Medulla oblongata (tissue), 1 donor: ENCODE measurements at regions not wholly inside any gene's neighbourhood (a gene's known extent, or its start where the extent isn't known, plus 50 kb on each side); places are given as distances from the start of the nearest gene placed in this dataset.
"Not testable (repeated sequence)": the region's sequence is repeated elsewhere in the genome, so short reads cannot be mapped to it uniquely, and the experiment has no call there.

Experiments used
- DNase-seq: peaks from one replicate; pipeline ENCODE4 v3.0.0-alpha.2; 2015; ENCODE audit errors: extremely low spot score

- DNase-seq, result no peak
Observed at GRCh38 chr20:12733811-12734210, 275.0 kb upstream of the SPTLC3 start.

DNA sequence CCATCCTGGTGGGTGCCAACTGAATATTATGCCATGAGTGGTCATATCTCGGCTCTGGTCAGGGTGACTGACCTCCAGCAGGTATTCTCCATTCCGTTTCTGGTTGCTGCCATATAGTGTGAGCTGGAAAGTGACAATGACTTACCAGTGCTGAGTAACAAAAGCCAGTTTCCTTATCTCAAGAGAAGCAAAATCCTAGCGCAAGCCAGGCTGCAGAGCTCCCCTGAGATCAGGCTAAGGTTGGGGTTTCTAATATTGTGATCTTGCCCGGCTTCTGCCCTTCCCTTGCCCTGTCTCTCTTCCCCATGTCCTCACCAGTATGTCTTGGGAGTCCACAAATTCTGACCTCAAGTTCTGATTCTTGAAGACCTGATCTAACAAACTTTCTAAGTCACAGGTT lies 271.3 kb upstream of the SPTLC3 start:
- no peak for DNase-seq

DNA sequence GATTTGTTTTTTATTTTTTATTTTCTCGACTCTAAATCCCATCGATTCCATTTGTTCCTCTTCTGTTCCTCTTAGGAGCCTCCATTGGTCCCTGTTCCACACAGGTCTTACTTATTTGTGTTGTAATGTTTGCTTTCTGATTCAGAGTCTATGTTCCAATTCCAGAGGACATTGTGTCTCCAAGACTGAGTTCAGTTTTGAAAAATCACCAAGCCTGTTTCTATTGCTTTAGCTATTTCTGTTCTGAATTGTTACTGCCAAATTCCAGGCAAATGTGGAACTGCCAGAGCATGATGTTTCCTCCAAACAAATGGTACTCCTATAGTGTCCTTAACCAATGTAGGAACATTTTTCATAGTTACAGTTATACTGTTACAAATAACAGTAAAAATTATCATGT lies 270.9 kb upstream of the SPTLC3 start:
- DNase-seq, result no peak

GRCh38 chr20:12740647-12741046 lies 268.1 kb upstream of the SPTLC3 start:
- no peak for DNase-seq

- no peak for DNase-seq
Observed at GRCh38 chr20:12744037-12744436, 264.7 kb upstream of the SPTLC3 start.

GRCh38 chr20:12748359-12748994 lies 260.3 kb upstream of the SPTLC3 start:
- DNase-seq, result no peak

- no peak for DNase-seq
Observed at GRCh38 chr20:12750221-12750620, 258.6 kb upstream of the SPTLC3 start.

DNA sequence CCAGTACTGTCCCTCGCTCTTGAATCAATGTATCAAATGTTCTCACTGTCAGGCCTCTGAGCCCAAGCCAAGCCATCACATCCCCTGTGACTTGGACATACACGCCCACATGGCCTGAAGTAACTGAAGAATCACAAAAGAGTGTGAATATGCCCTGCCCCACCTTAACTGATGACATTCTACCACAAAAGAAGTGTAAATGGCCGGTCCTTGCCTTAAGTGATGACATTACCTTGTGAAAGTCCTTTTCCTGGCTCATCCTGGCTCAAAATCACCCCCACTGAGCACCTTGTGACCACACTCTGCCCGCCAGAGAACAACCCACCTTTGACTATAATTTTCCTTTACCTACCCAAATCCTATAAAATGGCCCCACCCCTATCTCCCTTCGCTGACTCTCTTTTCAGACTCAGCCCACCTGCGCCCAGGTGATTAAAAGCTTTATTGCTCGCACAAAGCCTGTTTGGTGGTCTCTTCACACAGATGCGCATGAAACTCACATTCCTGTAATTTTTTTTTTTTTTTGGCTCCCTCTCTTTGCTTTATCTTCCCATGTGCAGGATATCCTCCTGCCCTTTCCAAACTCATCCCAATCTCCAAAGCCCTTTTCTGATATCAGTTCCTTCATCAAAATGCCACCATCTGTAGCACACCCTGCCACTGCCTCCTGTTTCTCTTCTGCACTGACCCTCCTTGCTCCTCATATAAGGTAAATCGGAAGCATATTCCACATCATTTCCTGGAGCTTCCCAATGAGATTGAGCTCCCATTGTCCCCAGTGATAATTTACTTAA lies 255.7 kb upstream of the SPTLC3 start:
- DNase-seq, result not testable (repeated sequence)

GRCh38 chr20:12753742-12754141 lies 255.0 kb upstream of the SPTLC3 start:
- not testable (repeated sequence) for DNase-seq

DNA sequence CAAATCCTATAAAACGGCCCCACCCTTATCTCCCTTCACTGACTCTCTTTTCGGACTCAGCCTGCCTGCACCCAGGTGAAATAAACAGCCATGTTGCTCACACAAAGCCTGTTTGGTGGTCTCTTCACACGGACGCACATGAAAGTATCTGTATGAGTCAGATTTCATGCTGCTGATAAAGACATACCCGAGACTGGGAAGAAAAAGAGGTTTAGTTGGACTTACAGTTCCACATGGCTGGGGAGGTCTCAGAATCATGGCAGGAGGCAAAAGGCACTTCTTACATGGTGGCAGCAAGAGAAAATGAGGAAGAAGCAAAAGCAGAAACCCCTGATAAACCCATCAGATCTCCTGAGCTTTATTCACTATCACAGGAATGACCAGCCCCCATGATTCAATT lies 249.3 kb upstream of the SPTLC3 start:
- DNase-seq, result not testable (repeated sequence)

- DNase-seq, result no peak
Observed at GRCh38 chr20:12762725-12763124, 246.0 kb upstream of the SPTLC3 start.

- no peak for DNase-seq
Observed at GRCh38 chr20:12763406-12763805, 245.4 kb upstream of the SPTLC3 start.

DNA sequence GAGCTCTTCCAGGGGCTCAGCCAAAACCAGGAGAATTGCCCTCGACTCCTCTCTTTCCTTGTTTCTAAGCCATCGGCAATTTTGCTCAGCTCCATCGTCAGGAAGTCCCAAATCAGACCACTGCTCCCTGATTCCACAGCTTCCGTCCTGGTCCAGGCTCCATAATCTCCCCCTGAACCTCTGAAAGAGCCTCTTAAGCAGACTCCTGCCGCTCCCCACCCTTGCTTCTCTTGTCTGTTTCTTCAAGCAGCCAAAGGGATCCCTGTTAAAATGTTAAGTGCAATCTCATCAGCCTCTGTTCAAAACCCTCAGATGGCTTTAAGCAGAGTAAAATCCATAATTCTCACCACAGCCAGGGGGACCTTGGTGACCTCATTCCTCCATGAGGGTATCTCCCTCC lies 244.7 kb upstream of the SPTLC3 start:
- no peak for DNase-seq

GRCh38 chr20:12764851-12765250 lies 243.9 kb upstream of the SPTLC3 start:
- DNase-seq, result no peak

DNA sequence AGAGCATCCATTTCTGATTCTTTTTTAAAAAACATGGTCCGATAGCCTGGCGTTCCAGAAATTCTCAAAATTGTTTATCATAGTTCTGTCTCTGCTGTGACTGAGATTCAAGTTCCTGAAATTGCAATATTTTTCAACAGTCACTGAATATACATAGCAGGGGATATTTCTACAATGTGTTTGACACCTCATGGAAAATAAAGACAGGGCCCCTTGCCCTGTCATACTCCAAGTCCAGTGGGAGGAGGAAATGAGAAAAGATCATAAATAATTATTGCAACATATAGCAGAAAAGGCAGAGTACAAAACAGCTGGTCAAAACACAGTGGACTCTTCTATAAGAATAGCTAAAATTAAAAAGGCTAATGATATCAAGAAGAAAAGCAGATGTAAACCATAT lies 234.8 kb upstream of the SPTLC3 start:
- DNase-seq, result no peak

- no peak for DNase-seq
Observed at GRCh38 chr20:12775041-12775440, 233.7 kb upstream of the SPTLC3 start.

DNA sequence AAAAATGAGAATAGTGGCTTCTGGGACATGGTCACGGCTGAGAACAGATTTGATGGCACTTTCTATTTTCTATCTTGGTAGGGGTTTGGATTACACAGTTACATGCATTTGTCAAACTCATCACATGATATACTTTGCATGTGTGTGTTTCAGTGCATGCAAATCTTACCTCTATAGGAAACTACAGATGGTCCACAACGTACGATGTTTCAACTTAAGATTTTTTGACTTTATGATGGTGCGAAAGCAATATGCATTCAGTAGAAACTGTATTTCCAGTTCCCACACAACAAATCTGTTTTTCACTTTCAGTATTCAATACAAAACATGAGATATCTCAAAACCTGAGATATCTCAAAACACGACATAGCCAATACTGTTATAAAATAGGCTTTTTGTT lies 231.8 kb upstream of the SPTLC3 start:
- no peak for DNase-seq

- no peak for DNase-seq
Observed at GRCh38 chr20:12786276-12786675, 222.5 kb upstream of the SPTLC3 start.

DNA sequence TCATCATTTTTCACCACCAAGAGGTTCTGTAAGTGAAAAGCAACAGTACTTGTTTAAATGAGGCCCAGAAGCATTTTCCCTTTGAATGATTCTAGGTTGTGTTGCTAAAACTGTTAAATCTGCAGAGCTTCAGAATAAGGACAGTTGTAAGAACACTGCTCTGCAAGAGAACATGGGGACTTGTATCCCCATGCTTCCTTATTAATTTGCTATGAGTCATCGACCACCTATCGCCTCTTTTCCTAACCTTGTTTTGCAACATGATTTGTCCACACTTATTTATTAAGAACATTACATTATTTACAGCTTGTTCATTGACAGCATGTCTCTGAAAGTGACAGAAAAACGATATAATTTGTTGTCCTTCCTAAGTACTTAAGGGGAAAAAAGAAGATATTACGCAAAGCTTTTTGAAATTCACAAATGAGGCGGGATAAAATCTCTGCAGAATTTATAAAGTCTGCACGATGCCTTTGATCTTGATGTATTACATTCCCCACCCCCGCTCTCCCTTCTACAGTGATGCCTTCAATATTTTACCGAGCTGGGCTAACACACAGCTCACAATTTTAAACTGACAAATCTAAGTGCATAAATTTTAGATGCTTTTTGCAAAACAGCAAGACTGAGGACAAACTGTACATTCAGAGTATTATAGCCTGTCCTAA lies 220.0 kb upstream of the SPTLC3 start:
- DNase-seq, result no peak

- DNase-seq, result no peak
Observed at GRCh38 chr20:12790859-12791258, 217.9 kb upstream of the SPTLC3 start.

DNA sequence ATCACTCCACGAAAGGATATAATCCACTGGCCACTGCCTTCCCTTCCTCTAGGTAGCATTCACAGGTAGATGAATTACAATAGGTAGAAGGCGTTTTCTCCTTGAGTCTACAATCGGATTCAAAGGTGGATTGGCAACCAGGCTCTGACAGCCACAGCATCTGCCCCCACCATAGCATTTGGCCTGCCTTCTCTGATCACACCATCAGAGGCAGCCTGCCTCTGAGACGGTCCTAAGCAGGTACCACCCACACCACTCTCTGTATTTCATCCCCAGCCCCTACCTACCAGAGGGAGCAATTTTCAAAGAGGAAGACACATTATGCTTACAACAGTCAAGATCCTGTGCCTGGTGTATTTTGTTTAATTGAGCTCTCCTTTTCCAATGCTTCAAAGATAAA lies 210.5 kb upstream of the SPTLC3 start:
- no peak for DNase-seq

GRCh38 chr20:12808006-12808567 lies 200.7 kb upstream of the SPTLC3 start:
- no peak for DNase-seq
